ENCODE measurements at regions not wholly inside any gene's neighbourhood (a gene's known extent, or its start where the extent isn't known, plus 50 kb on each side); places are given as distances from the start of the nearest gene placed in this dataset.
"Not testable (repeated sequence)": the region's sequence is repeated elsewhere in the genome, so short reads cannot be mapped to it uniquely, and the experiment has no call there.

DNA sequence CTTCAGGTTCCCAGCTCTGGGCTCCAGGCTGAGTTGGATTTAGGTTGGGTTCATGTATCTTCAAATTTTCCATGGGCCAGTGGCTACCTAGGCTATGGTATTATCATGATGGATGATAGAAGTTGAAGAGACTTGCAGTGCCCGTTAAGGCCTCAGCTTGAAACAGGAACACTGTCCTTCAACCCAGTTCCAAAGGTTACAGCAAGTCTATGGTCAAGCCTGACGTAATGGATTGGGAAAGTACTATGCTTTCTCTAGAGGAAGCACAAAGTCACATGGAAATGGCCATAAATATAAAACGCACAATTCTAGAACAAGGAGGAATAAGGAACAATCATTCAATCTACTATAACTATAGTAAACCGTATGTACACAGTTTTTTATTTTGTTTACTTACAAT lies 593.2 kb downstream of the ZEB2 start:
- 53% methylated on average over 4 of the region's 4 CpGs for WGBS
- Histone ChIP-seq H3K4me1 (ENCODE audit: control insufficient read depth in 4 of 4, insufficient read depth in 4 of 4, low read length in 3 of 4) (no peaks in the 10 kb centered on the region), H3K27ac (ENCODE audit: low read depth in 1 of 2, low read length in 2 of 2) (no peak overlapping the region), H3K9ac (ENCODE audit: low read depth in 1 of 2, low read length in 2 of 2) (no peak overlapping the region), H3K9me3 (ENCODE audit: control insufficient read depth in 4 of 4, low read length in 3 of 4) (peaks cover 0 to 3% (median 0%) of the 10 kb centered on the region in 4 donors), H3K27me3 (ENCODE audit: control insufficient read depth in 4 of 4, insufficient read depth in 4 of 4, low read length in 3 of 4) (no peaks in the 10 kb centered on the region), H3K4me3 (ENCODE audit: low read depth in 1 of 3, low read length in 3 of 3) (no peak overlapping the region), H3K36me3 (ENCODE audit: control insufficient read depth in 4 of 4, insufficient read depth in 3 of 4, low read depth in 1 of 4, low read length in 3 of 4) (no peaks in the 10 kb centered on the region)
- no peak for TF ChIP-seq EGR1 (IDR thresholded peaks at IDR 0.05; ENCODE audit: low read depth in 2 of 2)
- TF ChIP-seq RXRA (IDR thresholded peaks at IDR 0.05): no peak
- peak; percentile 57 to 67 for TF ChIP-seq HNF4A (conservative IDR thresholded peaks at IDR 0.05)
- DNase-seq (ENCODE audit: low spot score): no peak

DNA sequence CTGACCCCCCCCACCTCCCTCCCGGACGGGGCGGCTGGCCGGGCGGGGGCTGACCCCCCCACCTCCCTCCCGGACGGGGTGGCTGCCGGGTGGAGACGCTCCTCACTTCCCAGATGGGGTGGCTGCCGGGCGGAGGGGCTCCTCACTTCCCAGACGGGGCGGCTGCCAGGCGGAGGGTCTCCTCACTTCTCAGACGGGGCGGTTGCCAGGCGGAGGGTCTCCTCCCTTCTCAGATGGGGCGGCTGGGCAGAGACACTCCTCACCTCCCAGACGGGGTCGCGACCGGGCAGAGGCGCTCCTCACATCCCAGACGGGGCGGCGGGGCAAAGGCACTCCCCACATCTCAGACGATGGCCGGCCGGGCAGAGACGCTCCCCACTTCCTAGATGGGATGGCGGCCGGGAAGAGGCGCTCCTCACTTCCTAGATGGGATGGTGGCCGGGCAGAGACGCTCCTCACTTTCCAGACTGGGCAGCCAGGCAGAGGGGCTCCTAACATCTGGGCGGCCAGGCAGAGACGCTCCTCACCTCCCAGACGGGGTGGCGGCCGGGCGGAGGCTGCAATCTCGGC lies 597.6 kb downstream of the ZEB2 start:
- DNase-seq (ENCODE audit: low spot score); H3K36me3 ChIP-seq (ENCODE audit: control insufficient read depth in 4 of 4, insufficient read depth in 3 of 4, low read depth in 1 of 4, low read length in 3 of 4); H3K9ac ChIP-seq (ENCODE audit: low read depth in 1 of 2, low read length in 2 of 2); H3K4me3 ChIP-seq (ENCODE audit: low read depth in 1 of 3, low read length in 3 of 3); H3K27me3 ChIP-seq (ENCODE audit: control insufficient read depth in 4 of 4, insufficient read depth in 4 of 4, low read length in 3 of 4); H3K27ac ChIP-seq (ENCODE audit: low read depth in 1 of 2, low read length in 2 of 2); H3K4me1 ChIP-seq (ENCODE audit: control insufficient read depth in 4 of 4, insufficient read depth in 4 of 4, low read length in 3 of 4): not testable (repeated sequence)
- H3K9me3 ChIP-seq (ENCODE audit: control insufficient read depth in 4 of 4, low read length in 3 of 4): peaks cover 0 to 11% (median 5%) of the 10 kb centered on the region in 4 donors
- 97% methylated on average over 33 of the region's 42 CpGs for WGBS

DNA sequence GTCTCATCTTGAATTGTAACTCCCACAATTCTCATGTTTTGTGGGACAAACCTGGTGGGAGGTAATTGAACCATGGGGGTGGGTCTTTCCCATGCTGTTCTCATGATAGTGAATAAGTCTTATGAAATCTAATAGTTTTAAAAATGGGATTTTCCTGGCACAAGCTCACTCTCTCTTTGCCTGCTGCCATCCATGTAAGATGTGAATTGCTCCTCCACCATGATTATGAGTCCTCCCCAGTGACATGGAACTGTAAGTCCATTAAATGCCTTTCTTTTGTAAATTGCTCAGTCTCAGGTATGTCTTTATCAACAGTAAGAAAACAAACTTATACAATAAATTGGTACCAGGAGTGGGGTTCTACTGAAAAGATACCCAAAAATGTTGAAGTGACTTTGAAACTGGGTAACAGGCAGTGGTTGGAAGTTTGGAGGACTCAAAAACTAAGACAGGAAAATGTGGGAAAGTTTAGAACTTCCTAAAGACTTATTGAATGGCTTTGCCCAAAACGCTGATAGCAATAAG lies 601.4 kb downstream of the ZEB2 start:
- no peak overlapping the region for H3K9ac ChIP-seq (ENCODE audit: low read depth in 1 of 2, low read length in 2 of 2)
- no peaks in the 10 kb centered on the region for H3K36me3 ChIP-seq (ENCODE audit: control insufficient read depth in 4 of 4, insufficient read depth in 3 of 4, low read depth in 1 of 4, low read length in 3 of 4)
- H3K27me3 ChIP-seq (ENCODE audit: control insufficient read depth in 4 of 4, insufficient read depth in 4 of 4, low read length in 3 of 4): no peaks in the 10 kb centered on the region
- no peaks in the 10 kb centered on the region for H3K4me1 ChIP-seq (ENCODE audit: control insufficient read depth in 4 of 4, insufficient read depth in 4 of 4, low read length in 3 of 4)
- TF ChIP-seq, protein P1, sequence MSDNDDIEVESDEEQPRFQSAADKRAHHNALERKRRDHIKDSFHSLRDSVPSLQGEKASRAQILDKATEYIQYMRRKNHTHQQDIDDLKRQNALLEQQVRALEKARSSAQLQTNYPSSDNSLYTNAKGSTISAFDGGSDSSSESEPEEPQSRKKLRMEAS (IDR thresholded peaks at IDR 0.05): no peak
- TF ChIP-seq CTCF (IDR thresholded peaks at IDR 0.05; ENCODE audit: low read depth, low read length, missing input control) (no peak), EGR1 (IDR thresholded peaks at IDR 0.05; ENCODE audit: low read depth in 2 of 2) (no peak), JUND (IDR thresholded peaks at IDR 0.05) (no peak), FOXA1 (IDR thresholded peaks at IDR 0.05) (no peak), FOXA2 (IDR thresholded peaks at IDR 0.05) (no peak), SP1 (IDR thresholded peaks at IDR 0.05) (no peak), HNF4A (conservative IDR thresholded peaks at IDR 0.05) (no peak), REST (IDR thresholded peaks at IDR 0.05) (no peak), RXRA (IDR thresholded peaks at IDR 0.05) (no peak), RAD21 (IDR thresholded peaks at IDR 0.05) (no peak), NR2F2 (IDR thresholded peaks at IDR 0.05) (no peak), HNF4G (IDR thresholded peaks at IDR 0.05) (no peak), TAF1 (conservative IDR thresholded peaks at IDR 0.05) (no peak)
- TF ChIP-seq, protein P2, sequence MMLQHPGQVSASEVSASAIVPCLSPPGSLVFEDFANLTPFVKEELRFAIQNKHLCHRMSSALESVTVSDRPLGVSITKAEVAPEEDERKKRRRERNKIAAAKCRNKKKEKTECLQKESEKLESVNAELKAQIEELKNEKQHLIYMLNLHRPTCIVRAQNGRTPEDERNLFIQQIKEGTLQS (IDR thresholded peaks at IDR 0.05): no peak
- H3K9me3 ChIP-seq (ENCODE audit: control insufficient read depth in 4 of 4, low read length in 3 of 4): peaks cover 0 to 11% (median 5%) of the 10 kb centered on the region in 4 donors
- no peak overlapping the region for H3K27ac ChIP-seq (ENCODE audit: low read depth in 1 of 2, low read length in 2 of 2)
- 90% methylated on average over 1 of the region's 1 CpG for WGBS
- no peak for DNase-seq (ENCODE audit: low spot score)
- no peak overlapping the region for H3K4me3 ChIP-seq (ENCODE audit: low read depth in 1 of 3, low read length in 3 of 3)
